Peyer's patch (tissue), 4 donors: ENCODE measurements at regions not wholly inside any gene's neighbourhood (a gene's known extent, or its start where the extent isn't known, plus 50 kb on each side); places are given as distances from the start of the nearest gene placed in this dataset.

Experiments
- CTCF ChIP-seq, 6 experiments: fragments of 450-650 bp in 4 of 6; fragments of 200-600 bp in 2 of 6; sonication (generic) in 1 of 6; IDR thresholded peaks; one replicate each; pipeline ENCODE4 v1.5.1; 2017 to 2019; ENCODE audit warnings: antibody characterized with exemption in 6 of 6, mild to moderate bottlenecking in 3 of 6, moderate library complexity in 1 of 6
- POLR2A ChIP-seq, 2 donors: fragments of 450-650 bp; IDR thresholded peaks; one replicate each; pipeline ENCODE4 v1.5.1; 2017; ENCODE audit warnings: antibody characterized with exemption in 2 of 2, mild to moderate bottlenecking in 2 of 2, moderate library complexity in 2 of 2

- TF ChIP-seq CTCF (IDR thresholded peaks at IDR 0.05): no peak
- no peak for TF ChIP-seq POLR2A (IDR thresholded peaks at IDR 0.05)
These were observed 873.3 kb upstream of the AUTS2 start for GRCh38 chr7:68724965-68725364.
